PC-9 (cell line): ENCODE measurements at regions not wholly inside any gene's neighbourhood (a gene's known extent, or its start where the extent isn't known, plus 50 kb on each side); places are given as distances from the start of the nearest gene placed in this dataset.
A peak's percentile ranks its signal among the peaks of the same experiment; 100 is the strongest.

Experiments
- BruUV-seq: library from RNA; stranded (reverse); fragments of 400-500 nt; replicated peaks from 2 replicates; lab custom pipeline; 2021; lab: Mats Ljungman, UMichigan
- CTCF ChIA-PET: fragments of 300-600 bp; sonication (Branson Sonifier 250); formaldehyde crosslinking; loops from one replicate; lab custom pipeline; 2022; ENCODE audit warnings: antibody characterized with exemption; lab: Charles Lee
- POLR2A ChIA-PET: fragments of 300-600 bp; sonication (Branson Sonifier 250); formaldehyde crosslinking; loops from one replicate; lab custom pipeline; 2022; ENCODE audit warnings: antibody characterized with exemption; ENCODE audit not compliant: unreplicated experiment; lab: Charles Lee
- DNase-seq, 2 experiments: peaks; one replicate each; pipeline versions ENCODE4 v3.0.0 to v3.0.0-alpha.2; 2015 to 2022; ENCODE audit warnings: mixed read lengths in 1 of 2
- H2AFZ ChIP-seq: fragments of 200-600 bp; sonication (generic); 2 replicates; pipeline ENCODE4 v1.8.1; 2017; ENCODE audit warnings: antibody characterized with exemption
- H3F3A ChIP-seq: fragments of 200-600 bp; sonication (generic); 2 replicates; pipeline ENCODE4 v1.8.1; 2017; ENCODE audit warnings: antibody characterized with exemption, mild to moderate bottlenecking, low read depth; ENCODE audit not compliant: insufficient read depth
- H3K27ac ChIP-seq: fragments of 200-600 bp; sonication (generic); 2 replicates; pipeline ENCODE4 v1.6.1; 2016; ENCODE audit warnings: mixed run types
- H3K27me3 ChIP-seq: fragments of 200-600 bp; sonication (generic); 2 replicates; pipeline ENCODE4 v1.6.1; 2016; ENCODE audit warnings: low read depth, mixed run types; ENCODE audit not compliant: insufficient read depth
- H3K36me3 ChIP-seq: fragments of 200-600 bp; sonication (generic); 2 replicates; pipeline ENCODE4 v1.6.1; 2016; ENCODE audit warnings: low read depth, mixed run types
- H3K4me1 ChIP-seq: fragments of 200-600 bp; sonication (generic); replicated peaks from 2 replicates; pipeline ENCODE4 v1.6.1; 2016; ENCODE audit warnings: mixed run types; ENCODE audit not compliant: insufficient read depth
- H3K4me2 ChIP-seq: fragments of 200-600 bp; sonication (generic); 2 replicates; pipeline ENCODE4 v1.6.1; 2017; ENCODE audit warnings: mixed run types
- H3K4me3 ChIP-seq: fragments of 200-600 bp; sonication (generic); 2 replicates; pipeline ENCODE4 v1.6.1; 2016; ENCODE audit warnings: mixed run types
- H3K79me2 ChIP-seq: fragments of 200-600 bp; sonication (generic); 2 replicates; pipeline ENCODE4 v1.6.1; 2017; ENCODE audit warnings: low read depth, mixed run types
- H3K9me2 ChIP-seq: fragments of 200-600 bp; sonication (generic); 2 replicates; pipeline ENCODE4 v1.8.1; 2017; ENCODE audit warnings: mild to moderate bottlenecking; ENCODE audit not compliant: insufficient read depth
- H3K9me3 ChIP-seq: fragments of 200-600 bp; sonication (generic); 2 replicates; pipeline ENCODE4 v1.8.1; 2016; ENCODE audit warnings: low read depth; ENCODE audit not compliant: insufficient read depth
- H4K20me1 ChIP-seq: fragments of 200-600 bp; sonication (generic); 2 replicates; pipeline ENCODE4 v1.8.1; 2017; ENCODE audit not compliant: insufficient read depth
- CTCF ChIP-seq: fragments of 200-600 bp; sonication (generic); conservative IDR thresholded peaks from 2 replicates; pipeline ENCODE4 v1.6.1; 2017; ENCODE audit warnings: mixed run types, antibody characterized with exemption, mild to moderate bottlenecking, moderate library complexity
- EZH2 ChIP-seq: fragments of 200-600 bp; sonication (generic); IDR thresholded peaks from 2 replicates; pipeline ENCODE4 v1.8.0; 2017; ENCODE audit warnings: antibody characterized with exemption, low read depth
- intact Hi-C: fragments of 100-400 bp; cut with micrococcal nuclease; formaldehyde crosslinking; loops from one replicate; pipeline ENCODE4 v1.10.0; 2022; ENCODE audit not compliant: unreplicated experiment

DNA sequence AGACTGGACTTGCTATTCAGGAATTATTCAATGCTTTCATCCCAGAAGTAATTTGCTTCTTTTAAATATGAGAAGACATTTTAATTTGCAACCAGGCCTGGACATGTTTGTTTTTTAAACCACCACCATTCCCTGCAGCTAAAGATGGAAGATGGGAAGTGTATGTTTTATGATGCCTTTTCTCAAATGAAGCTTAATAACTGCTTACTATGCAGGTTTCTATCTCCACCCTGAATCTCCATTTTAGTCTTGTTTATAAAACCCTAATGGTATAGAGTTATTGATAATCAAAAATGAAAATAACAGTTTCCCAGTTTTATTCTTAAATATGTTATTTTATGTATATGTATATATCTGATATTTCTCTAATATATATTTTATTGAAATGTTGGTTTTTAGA lies 418.9 kb downstream of the C4orf33 start:
- H4K20me1 ChIP-seq, result no peaks in the 10 kb centered on the region
- no peaks in the 10 kb centered on the region for H3K4me1 ChIP-seq
- intact Hi-C loops, result no loop called here
- ChIA-PET POLR2A (no interaction called here), CTCF (no interaction called here)
- no peaks in the 10 kb centered on the region for H3K36me3 ChIP-seq
- no peak overlapping the region for H2AFZ ChIP-seq
- DNase-seq, result no peak
- no peaks in the 10 kb centered on the region for H3K9me2 ChIP-seq
- no peak overlapping the region for H3K4me2 ChIP-seq
- H3K4me3 ChIP-seq, result no peak overlapping the region
- no TSS peak for BruUV-seq
- H3K27me3 ChIP-seq, result no peaks in the 10 kb centered on the region
- H3F3A ChIP-seq, result no peaks in the 10 kb centered on the region
- H3K27ac ChIP-seq, result no peak overlapping the region
- H3K79me2 ChIP-seq, result no peaks in the 10 kb centered on the region
- TF ChIP-seq CTCF, result no peak
- TF ChIP-seq EZH2, result no peak
- no peaks in the 10 kb centered on the region for H3K9me3 ChIP-seq

DNA sequence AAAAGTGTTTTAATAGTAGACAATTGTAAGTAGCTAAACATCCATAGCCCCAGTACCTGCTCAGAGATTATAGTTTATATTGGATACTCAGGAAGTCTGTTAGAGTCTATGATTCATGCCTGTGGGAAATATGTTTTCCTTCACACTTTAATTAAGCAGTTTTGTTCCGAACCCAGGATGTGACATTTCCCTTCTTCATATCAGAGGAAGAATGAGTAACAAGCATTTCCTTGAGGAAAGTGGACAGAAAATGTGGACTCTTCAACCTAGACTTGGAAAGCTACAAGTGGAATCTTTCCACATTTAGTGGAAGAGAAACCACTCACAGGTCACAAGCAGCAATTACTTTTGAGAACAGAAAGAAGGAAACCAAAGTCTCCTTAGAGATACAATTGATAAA lies 419.4 kb downstream of the C4orf33 start:
- TF ChIP-seq EZH2 (no peak), CTCF (no peak)
- BruUV-seq, result no TSS peak
- H3K4me1 ChIP-seq, result no peaks in the 10 kb centered on the region
- no peaks in the 10 kb centered on the region for H3K27me3 ChIP-seq
- H3K36me3 ChIP-seq, result no peaks in the 10 kb centered on the region
- no peaks in the 10 kb centered on the region for H3K79me2 ChIP-seq
- H3F3A ChIP-seq, result no peaks in the 10 kb centered on the region
- ChIA-PET CTCF (no interaction called here), POLR2A (no interaction called here)
- H3K4me2 ChIP-seq, result no peak overlapping the region
- H3K9me2 ChIP-seq, result no peaks in the 10 kb centered on the region
- no peaks in the 10 kb centered on the region for H4K20me1 ChIP-seq
- no peak overlapping the region for H3K4me3 ChIP-seq
- DNase-seq, result no peak
- H2AFZ ChIP-seq, result no peak overlapping the region
- no peak overlapping the region for H3K27ac ChIP-seq
- H3K9me3 ChIP-seq, result no peaks in the 10 kb centered on the region
- intact Hi-C loops, result no loop called here

DNA sequence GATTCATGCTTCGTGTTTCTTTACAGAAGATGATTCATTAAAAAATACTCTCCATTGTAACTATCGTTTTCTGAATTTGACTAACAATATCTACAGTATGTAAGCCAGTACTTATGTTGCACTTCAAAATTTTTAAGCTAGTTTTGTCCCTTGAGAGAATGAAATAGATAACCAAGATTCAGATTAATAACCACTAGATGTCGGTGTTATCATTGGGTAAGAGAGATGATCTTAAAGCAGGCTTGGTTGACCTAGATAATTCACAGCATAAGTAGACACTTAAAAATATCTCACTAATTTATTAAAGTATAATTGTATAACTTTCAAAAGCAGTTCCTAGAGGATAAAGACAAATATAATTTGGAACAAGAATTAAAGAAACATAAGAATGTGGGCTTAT lies 430.9 kb downstream of the C4orf33 start:
- Histone ChIP-seq H3K79me2 (no peaks in the 10 kb centered on the region), H3K4me2 (no peak overlapping the region), H4K20me1 (no peaks in the 10 kb centered on the region), H3K27me3 (no peaks in the 10 kb centered on the region), H3K36me3 (no peaks in the 10 kb centered on the region), H3F3A (no peaks in the 10 kb centered on the region), H2AFZ (no peak overlapping the region), H3K4me3 (no peak overlapping the region), H3K9me2 (no peaks in the 10 kb centered on the region), H3K4me1 (no peaks in the 10 kb centered on the region), H3K9me3 (no peaks in the 10 kb centered on the region), H3K27ac (no peak overlapping the region)
- ChIA-PET POLR2A (no interaction called here), CTCF (no interaction called here)
- no TSS peak for BruUV-seq
- peak; percentile 48; the same call in 1 of the 2 replicates for TF ChIP-seq CTCF
- TF ChIP-seq EZH2, result no peak
- no peak for DNase-seq
- intact Hi-C loops, result no loop called here
